ENCODE measurements at regions not wholly inside any gene's neighbourhood (a gene's known extent, or its start where the extent isn't known, plus 50 kb on each side); places are given as distances from the start of the nearest gene placed in this dataset.

- Histone ChIP-seq H3K27ac (no peak overlapping the region), H3K79me2 (no peaks in the 10 kb centered on the region), H3K9ac (no peak overlapping the region), H3K4me2 (ENCODE audit: low read length) (no peak overlapping the region), H3K36me3 (ENCODE audit: control insufficient read depth, insufficient read depth, low read length) (no peaks in the 10 kb centered on the region), H3K27me3 (ENCODE audit: control insufficient read depth, insufficient read depth, low read length) (no peaks in the 10 kb centered on the region), H2AFZ (no peak overlapping the region), H3K4me1 (no peaks in the 10 kb centered on the region), H3K4me3 (ENCODE audit: low read depth, low read length) (no peak overlapping the region), H3K9me3 (ENCODE audit: control insufficient read depth, low read length) (no peaks in the 10 kb centered on the region)
- TF ChIP-seq CTCF (IDR thresholded peaks at IDR 0.05) = no peak
These were observed 221.5 kb downstream of the MYLK4 start for GRCh38 chr6:2529211-2529719.

GRCh38 chr6:2528156-2528555 lies 222.6 kb downstream of the MYLK4 start:
- no peaks in the 10 kb centered on the region for H3K36me3 ChIP-seq (ENCODE audit: control insufficient read depth, insufficient read depth, low read length)
- no peak overlapping the region for H2AFZ ChIP-seq
- TF ChIP-seq CTCF (IDR thresholded peaks at IDR 0.05) = no peak

GRCh38 chr6:2526766-2527165 lies 224.0 kb downstream of the MYLK4 start:
- Histone ChIP-seq H3K27me3 (ENCODE audit: control insufficient read depth, insufficient read depth, low read length) (no peaks in the 10 kb centered on the region), H3K4me2 (ENCODE audit: low read length) (no peak overlapping the region), H3K27ac (no peak overlapping the region), H3K4me1 (no peaks in the 10 kb centered on the region), H3K9me3 (ENCODE audit: control insufficient read depth, low read length) (no peaks in the 10 kb centered on the region), H3K9ac (no peak overlapping the region), H3K4me3 (ENCODE audit: low read depth, low read length) (no peak overlapping the region), H3K79me2 (no peaks in the 10 kb centered on the region), H2AFZ (no peak overlapping the region), H3K36me3 (ENCODE audit: control insufficient read depth, insufficient read depth, low read length) (no peaks in the 10 kb centered on the region)
- no peak for TF ChIP-seq CTCF (IDR thresholded peaks at IDR 0.05)

More at GRCh38 chr6:2528156-2528555, 222.6 kb downstream of the MYLK4 start:
- Histone ChIP-seq H3K4me2 (ENCODE audit: low read length) (no peak overlapping the region), H3K27ac (no peak overlapping the region), H3K27me3 (ENCODE audit: control insufficient read depth, insufficient read depth, low read length) (no peaks in the 10 kb centered on the region), H3K9me3 (ENCODE audit: control insufficient read depth, low read length) (no peaks in the 10 kb centered on the region), H3K9ac (no peak overlapping the region), H3K4me3 (ENCODE audit: low read depth, low read length) (no peak overlapping the region), H3K79me2 (no peaks in the 10 kb centered on the region), H3K4me1 (no peaks in the 10 kb centered on the region)

- no peak overlapping the region for H2AFZ ChIP-seq
- H3K9ac ChIP-seq = no peak overlapping the region
- TF ChIP-seq CTCF (IDR thresholded peaks at IDR 0.05) = no peak
- H3K79me2 ChIP-seq = no peaks in the 10 kb centered on the region
- no peak overlapping the region for H3K27ac ChIP-seq
- no peaks in the 10 kb centered on the region for H3K27me3 ChIP-seq (ENCODE audit: control insufficient read depth, insufficient read depth, low read length)
- no peaks in the 10 kb centered on the region for H3K36me3 ChIP-seq (ENCODE audit: control insufficient read depth, insufficient read depth, low read length)
- no peaks in the 10 kb centered on the region for H3K9me3 ChIP-seq (ENCODE audit: control insufficient read depth, low read length)
- no peak overlapping the region for H3K4me3 ChIP-seq (ENCODE audit: low read depth, low read length)
- H3K4me2 ChIP-seq (ENCODE audit: low read length) = no peak overlapping the region
- H3K4me1 ChIP-seq = no peaks in the 10 kb centered on the region
These were observed 226.6 kb downstream of the MYLK4 start for GRCh38 chr6:2524090-2524489.

GRCh38 chr6:2523061-2523460 lies 227.7 kb downstream of the MYLK4 start:
- Histone ChIP-seq H3K79me2 (no peaks in the 10 kb centered on the region), H3K9me3 (ENCODE audit: control insufficient read depth, low read length) (no peaks in the 10 kb centered on the region), H3K4me1 (no peaks in the 10 kb centered on the region), H3K36me3 (ENCODE audit: control insufficient read depth, insufficient read depth, low read length) (no peaks in the 10 kb centered on the region), H3K27me3 (ENCODE audit: control insufficient read depth, insufficient read depth, low read length) (no peaks in the 10 kb centered on the region), H3K4me2 (ENCODE audit: low read length) (no peak overlapping the region), H3K27ac (no peak overlapping the region), H2AFZ (no peak overlapping the region), H3K4me3 (ENCODE audit: low read depth, low read length) (no peak overlapping the region), H3K9ac (no peak overlapping the region)
- TF ChIP-seq CTCF (IDR thresholded peaks at IDR 0.05) = no peak

Measured in parathyroid adenoma (tissue), 2 donors.